Pons (tissue), 1 donor: ENCODE measurements at regions not wholly inside any gene's neighbourhood (a gene's known extent, or its start where the extent isn't known, plus 50 kb on each side); places are given as distances from the start of the nearest gene placed in this dataset.

Experiments
- DNase-seq: peaks from one replicate; pipeline ENCODE4 v3.0.0-alpha.2; 2016; ENCODE audit warnings: low spot score

- DNase-seq = no peak
Measured at GRCh38 chr14:85752175-85752574, 222.2 kb downstream of the FLRT2 start.

- no peak for DNase-seq
Measured at GRCh38 chr14:85744573-85744972, 214.6 kb downstream of the FLRT2 start.

GRCh38 chr14:85732031-85732430, 202.1 kb downstream of the FLRT2 start:
- no peak for DNase-seq

GRCh38 chr14:85731186-85731585, 201.2 kb downstream of the FLRT2 start:
- DNase-seq = no peak

GRCh38 chr14:85728476-85729065, 198.6 kb downstream of the FLRT2 start:
- DNase-seq = no peak

GRCh38 chr14:85714069-85714468, 184.1 kb downstream of the FLRT2 start:
- no peak for DNase-seq

GRCh38 chr14:85711620-85712019, 181.7 kb downstream of the FLRT2 start:
- no peak for DNase-seq
